ENCODE measurements at regions not wholly inside any gene's neighbourhood (a gene's known extent, or its start where the extent isn't known, plus 50 kb on each side); places are given as distances from the start of the nearest gene placed in this dataset.

GRCh38 chr6:133673056-133673455 lies 215.9 kb upstream of the TCF21 start:
- no peak for TF ChIP-seq MXI1 (IDR thresholded peaks at IDR 0.05; ENCODE audit: low read depth, low read length)
- no peak for TF ChIP-seq CTCF (IDR thresholded peaks at IDR 0.05)
- TF ChIP-seq REST (IDR thresholded peaks at IDR 0.05; ENCODE audit: low read depth, low read length), result no peak
- TF ChIP-seq RAD21 (IDR thresholded peaks at IDR 0.05; ENCODE audit: low read length), result no peak
- TF ChIP-seq RFX5 (IDR thresholded peaks at IDR 0.05; ENCODE audit: low read length), result no peak
- no peak for TF ChIP-seq POLR2AphosphoS5 (IDR thresholded peaks at IDR 0.05; ENCODE audit: low read depth, low read length)
- no peak for TF ChIP-seq SMC3 (IDR thresholded peaks at IDR 0.05; ENCODE audit: low read depth, low read length)
- no peak for TF ChIP-seq CHD2 (IDR thresholded peaks at IDR 0.05; ENCODE audit: low read length, partially characterized antibody)
- TF ChIP-seq IRF3 (IDR thresholded peaks at IDR 0.05; ENCODE audit: low read depth, low read length), result no peak
- TF ChIP-seq EZH2phosphoT487 (IDR thresholded peaks at IDR 0.05; ENCODE audit: borderline replicate concordance, low read depth), result no peak
- no peak for TF ChIP-seq MAX (IDR thresholded peaks at IDR 0.05; ENCODE audit: low read depth)
- no peak for TF ChIP-seq YY1 (IDR thresholded peaks at IDR 0.05; ENCODE audit: low read depth)
- TF ChIP-seq NRF1 (IDR thresholded peaks at IDR 0.05; ENCODE audit: low read depth, low read length), result no peak
